Stomach (tissue), 8 donors: ENCODE measurements at regions not wholly inside any gene's neighbourhood (a gene's known extent, or its start where the extent isn't known, plus 50 kb on each side); places are given as distances from the start of the nearest gene placed in this dataset.

Experiments
- DNase-seq, 2 donors: peaks; one replicate each; pipeline versions ENCODE4 v3.0.0 to v3.0.0-alpha.2; 2013 to 2019
- H3K27ac ChIP-seq, 5 donors: fragments of 200-600 bp in 4 of 5; sonication (generic) in 4 of 5; one replicate each; pipeline ENCODE4 v1.5.1; 2013 to 2019; ENCODE audit warnings: mild to moderate bottlenecking in 1 of 5, moderate library complexity in 1 of 5
- H3K27me3 ChIP-seq, 3 donors: fragments of 200-600 bp; sonication (generic); one replicate each; pipeline ENCODE4 v1.5.1; 2017 to 2019; ENCODE audit warnings: mixed run types in 1 of 3
- H3K36me3 ChIP-seq, 4 donors: fragments of 200-600 bp; sonication (generic); 1 replicate in 3 of 4; 2 replicates in 1 of 4; pipeline ENCODE4 v1.5.1; 2016 to 2019
- H3K4me1 ChIP-seq, 4 donors: fragments of 200-600 bp; sonication (generic); one replicate each; pipeline ENCODE4 v1.5.1; 2016 to 2019
- H3K4me3 ChIP-seq, 4 donors: fragments of 200-600 bp; sonication (generic) in 3 of 4; one replicate each; pipeline ENCODE4 v1.5.1; 2016 to 2019; ENCODE audit warnings: mild to moderate bottlenecking in 1 of 4
- H3K9me3 ChIP-seq, 4 donors: fragments of 200-600 bp; sonication (generic); one replicate each; pipeline ENCODE4 v1.5.1; 2016 to 2019
- EP300 ChIP-seq: sonication (generic); formaldehyde crosslinking; IDR thresholded peaks from one replicate; pipeline ENCODE4 v1.6.1; 2017; ENCODE audit warnings: antibody characterized with exemption
- POLR2A ChIP-seq, 4 donors: fragments of 450-650 bp; IDR thresholded peaks; one replicate each; pipeline ENCODE4 v1.6.1; 2016; ENCODE audit warnings: antibody characterized with exemption in 4 of 4, control low read depth in 2 of 4, mild to moderate bottlenecking in 1 of 4, moderate library complexity in 1 of 4
- POLR2AphosphoS5 ChIP-seq, 3 donors: sonication (generic); formaldehyde crosslinking; IDR thresholded peaks; one replicate each; pipeline ENCODE4 v1.6.1; 2016; ENCODE audit warnings: antibody characterized with exemption in 3 of 3
- WGBS, 5 donors: extraction: QIAGEN DNeasy Blood & Tissue Kit in 3 of 5; methylation state at CpG; one replicate each; pipeline versions ENCODE4 v1.1.5 to v1.1.7; 2013 to 2018; 5-methylcytosine and 5-hydroxymethylcytosine counted together
- intact Hi-C: fragments of 100-400 bp; cut with DNase I; formaldehyde crosslinking; loops from one replicate; pipeline ENCODE4 v1.15.1; 2023; ENCODE audit warnings: low total_unique reads
- TF ChIP-seq, protein P1 (sequence below), 7 experiments: fragments of 450-650 bp in 4 of 7; fragments of 200-600 bp in 3 of 7; sonication (generic) in 3 of 7; IDR thresholded peaks; one replicate each; pipeline ENCODE4 v1.5.1; 2016 to 2019; ENCODE audit warnings: antibody characterized with exemption in 7 of 7, control low read depth in 2 of 7, mild to moderate bottlenecking in 1 of 7
- donor health status: healthy with polysubstance abuse.
- donor health status: Bipolar disorder and iron deficiency.
- donor health status: healthy.

GRCh38 chr4:107270614-107271013, 234.5 kb upstream of the DKK2 start:
- Histone ChIP-seq H3K4me3 (no peak overlapping the region), H3K9me3 (no peaks in the 10 kb centered on the region), H3K36me3 (no peaks in the 10 kb centered on the region), H3K27me3 (no peaks in the 10 kb centered on the region), H3K27ac (no peak overlapping the region), H3K4me1 (no peaks in the 10 kb centered on the region)
- 77 to 94% (median 91%) methylated on average over 2 to 3 of the region's 3 CpGs for WGBS, 5 donors
- no peak for DNase-seq
- TF ChIP-seq POLR2A (IDR thresholded peaks at IDR 0.05) (no peak), EP300 (no peak), POLR2AphosphoS5 (IDR thresholded peaks at IDR 0.05) (no peak)
- TF ChIP-seq, protein P1, sequence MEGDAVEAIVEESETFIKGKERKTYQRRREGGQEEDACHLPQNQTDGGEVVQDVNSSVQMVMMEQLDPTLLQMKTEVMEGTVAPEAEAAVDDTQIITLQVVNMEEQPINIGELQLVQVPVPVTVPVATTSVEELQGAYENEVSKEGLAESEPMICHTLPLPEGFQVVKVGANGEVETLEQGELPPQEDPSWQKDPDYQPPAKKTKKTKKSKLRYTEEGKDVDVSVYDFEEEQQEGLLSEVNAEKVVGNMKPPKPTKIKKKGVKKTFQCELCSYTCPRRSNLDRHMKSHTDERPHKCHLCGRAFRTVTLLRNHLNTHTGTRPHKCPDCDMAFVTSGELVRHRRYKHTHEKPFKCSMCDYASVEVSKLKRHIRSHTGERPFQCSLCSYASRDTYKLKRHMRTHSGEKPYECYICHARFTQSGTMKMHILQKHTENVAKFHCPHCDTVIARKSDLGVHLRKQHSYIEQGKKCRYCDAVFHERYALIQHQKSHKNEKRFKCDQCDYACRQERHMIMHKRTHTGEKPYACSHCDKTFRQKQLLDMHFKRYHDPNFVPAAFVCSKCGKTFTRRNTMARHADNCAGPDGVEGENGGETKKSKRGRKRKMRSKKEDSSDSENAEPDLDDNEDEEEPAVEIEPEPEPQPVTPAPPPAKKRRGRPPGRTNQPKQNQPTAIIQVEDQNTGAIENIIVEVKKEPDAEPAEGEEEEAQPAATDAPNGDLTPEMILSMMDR (IDR thresholded peaks at IDR 0.05): no peak
- intact Hi-C loops: no loop called here

GRCh38 chr4:107269175-107269574, 233.1 kb upstream of the DKK2 start:
- Histone ChIP-seq H3K27ac (no peak overlapping the region), H3K27me3 (no peaks in the 10 kb centered on the region), H3K9me3 (no peaks in the 10 kb centered on the region), H3K4me3 (no peak overlapping the region), H3K36me3 (no peaks in the 10 kb centered on the region), H3K4me1 (no peaks in the 10 kb centered on the region)
- TF ChIP-seq POLR2A (IDR thresholded peaks at IDR 0.05) (no peak), POLR2AphosphoS5 (IDR thresholded peaks at IDR 0.05) (no peak), EP300 (no peak)
- TF ChIP-seq, protein P1 (IDR thresholded peaks at IDR 0.05): no peak
- WGBS, 5 donors: 83 to 89% (median 88%) methylated on average over 1 to 2 of the region's 2 CpGs; no CpG with 5 or more reads in 1 of the 5 donors
- DNase-seq: no peak
- intact Hi-C loops: no loop called here

DNA sequence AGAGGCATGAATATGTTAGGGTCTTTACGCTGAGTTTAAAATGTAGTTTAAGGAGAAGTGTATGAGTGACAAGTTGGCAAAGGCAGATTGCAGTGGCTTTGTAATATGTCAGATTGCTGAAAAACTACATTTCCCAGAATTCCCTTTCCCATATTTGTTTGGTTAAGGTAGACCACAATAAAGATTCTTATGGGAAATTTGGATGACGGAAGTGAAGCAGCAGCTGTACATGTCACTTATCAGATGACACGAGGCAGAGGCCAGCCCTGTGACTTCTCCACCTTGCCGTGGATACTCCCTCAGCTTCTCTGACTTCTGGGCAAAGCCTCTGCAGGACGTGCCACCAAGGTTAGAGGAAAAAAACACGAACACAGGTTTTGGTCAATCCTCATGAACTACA, 229.7 kb upstream of the DKK2 start:
- no peak for DNase-seq
- 50 to 76% (median 69%) methylated on average over 6 of the region's 6 CpGs for WGBS, 5 donors
- no peak overlapping the region for H3K4me3 ChIP-seq
- H3K27me3 ChIP-seq: no peaks in the 10 kb centered on the region
- no peaks in the 10 kb centered on the region for H3K4me1 ChIP-seq
- intact Hi-C loops: no loop called here
- H3K9me3 ChIP-seq: no peaks in the 10 kb centered on the region
- TF ChIP-seq POLR2A (IDR thresholded peaks at IDR 0.05) (no peak), EP300 (no peak), POLR2AphosphoS5 (IDR thresholded peaks at IDR 0.05) (no peak)
- TF ChIP-seq, protein P1 (IDR thresholded peaks at IDR 0.05): no peak
- no peak overlapping the region for H3K27ac ChIP-seq
- H3K36me3 ChIP-seq: no peaks in the 10 kb centered on the region

DNA sequence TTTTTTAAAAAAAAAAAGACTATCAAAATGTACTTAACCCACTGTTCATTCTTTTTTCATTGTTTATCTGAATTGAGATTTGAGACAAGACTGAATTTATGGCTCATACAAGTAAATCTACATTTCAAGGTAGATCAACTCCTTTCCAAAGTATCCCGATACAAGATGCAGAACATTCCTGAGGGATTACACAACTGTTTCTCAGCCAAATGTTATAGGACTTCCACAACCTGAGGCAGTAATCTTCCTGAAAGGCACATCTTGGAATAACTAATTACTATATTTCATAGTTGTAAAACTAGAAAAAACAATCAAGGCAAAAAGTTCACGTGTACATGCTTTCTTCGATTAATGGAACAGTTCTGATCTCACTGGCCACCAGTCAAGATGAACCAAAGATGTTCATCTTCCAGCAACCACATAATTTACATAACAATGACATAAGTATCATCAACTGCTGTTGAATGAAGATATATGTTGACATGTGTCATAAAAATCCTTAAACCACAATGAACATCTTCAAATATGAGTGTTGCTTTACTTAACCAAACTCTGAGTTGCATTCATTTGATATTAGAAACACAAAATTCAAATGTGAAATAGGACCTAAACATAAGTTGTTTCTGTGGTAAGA, 225.2 kb upstream of the DKK2 start:
- no peak for TF ChIP-seq POLR2A (IDR thresholded peaks at IDR 0.05)
- no peak for TF ChIP-seq POLR2AphosphoS5 (IDR thresholded peaks at IDR 0.05)
- no peak for TF ChIP-seq EP300
- TF ChIP-seq, protein P1 (IDR thresholded peaks at IDR 0.05): no peak
- no peak for DNase-seq
- Histone ChIP-seq H3K27ac (no peak overlapping the region), H3K4me1 (no peaks in the 10 kb centered on the region), H3K27me3 (no peaks in the 10 kb centered on the region), H3K4me3 (no peak overlapping the region), H3K36me3 (no peaks in the 10 kb centered on the region), H3K9me3 (no peaks in the 10 kb centered on the region)
- intact Hi-C loops: no loop called here
- WGBS, 5 donors: 75 to 86% (median 82%) methylated on average over 3 of the region's 3 CpGs
